ENCODE measurements at regions not wholly inside any gene's neighbourhood (a gene's known extent, or its start where the extent isn't known, plus 50 kb on each side); places are given as distances from the start of the nearest gene placed in this dataset.

GRCh38 chr6:167735951-167736288 is 90.8 kb upstream of the AFDN start:
- no peaks in the 10 kb centered on the region for H3K36me3 ChIP-seq (replicated peaks)
- in situ Hi-C loops (cut with HindIII; ENCODE audit: low pct_ligation_motif_present, low sequenced_read_pairs): no loop called here
- no peaks in the 10 kb centered on the region for H3K27me3 ChIP-seq (replicated peaks)
- H3K27ac ChIP-seq: no peak overlapping the region
- no peak overlapping the region for H3K4me3 ChIP-seq (ENCODE audit: low read depth, low read length)
- no peak for TF ChIP-seq CTCF (IDR thresholded peaks at IDR 0.05; ENCODE audit: low read depth, low read length, missing control alignments)
- DNase-seq: no peak

GRCh38 chr6:167736486-167737204 is 90.1 kb upstream of the AFDN start:
- Histone ChIP-seq H3K36me3 (replicated peaks) (no peaks in the 10 kb centered on the region), H3K4me3 (ENCODE audit: low read depth, low read length) (no peak overlapping the region), H3K27ac (no peak overlapping the region), H3K27me3 (replicated peaks) (no peaks in the 10 kb centered on the region)
- no peak for DNase-seq
- TF ChIP-seq CTCF (IDR thresholded peaks at IDR 0.05; ENCODE audit: low read depth, low read length, missing control alignments): no peak
- in situ Hi-C loops (cut with HindIII; ENCODE audit: low pct_ligation_motif_present, low sequenced_read_pairs): no loop called here

- no peak overlapping the region for H3K27ac ChIP-seq
- H3K27me3 ChIP-seq (replicated peaks): no peaks in the 10 kb centered on the region
- no peak for TF ChIP-seq CTCF (IDR thresholded peaks at IDR 0.05; ENCODE audit: low read depth, low read length, missing control alignments)
- H3K4me3 ChIP-seq (ENCODE audit: low read depth, low read length): no peak overlapping the region
- no peak for DNase-seq
- in situ Hi-C loops (cut with HindIII; ENCODE audit: low pct_ligation_motif_present, low sequenced_read_pairs): no loop called here
- no peaks in the 10 kb centered on the region for H3K36me3 ChIP-seq (replicated peaks)
Measured at GRCh38 chr6:167737205-167737830, 89.4 kb upstream of the AFDN start.

GRCh38 chr6:167738386-167738785 is 88.3 kb upstream of the AFDN start:
- in situ Hi-C loops (cut with HindIII; ENCODE audit: low pct_ligation_motif_present, low sequenced_read_pairs): no loop called here
- H3K27me3 ChIP-seq (replicated peaks): no peaks in the 10 kb centered on the region
- no peak overlapping the region for H3K4me3 ChIP-seq (ENCODE audit: low read depth, low read length)
- H3K36me3 ChIP-seq (replicated peaks): no peaks in the 10 kb centered on the region
- H3K27ac ChIP-seq: no peak overlapping the region
- no peak for DNase-seq
- no peak for TF ChIP-seq CTCF (IDR thresholded peaks at IDR 0.05; ENCODE audit: low read depth, low read length, missing control alignments)

- no peak overlapping the region for H3K4me3 ChIP-seq (ENCODE audit: low read depth, low read length)
- H3K27ac ChIP-seq: no peak overlapping the region
- no peaks in the 10 kb centered on the region for H3K27me3 ChIP-seq (replicated peaks)
- in situ Hi-C loops (cut with HindIII; ENCODE audit: low pct_ligation_motif_present, low sequenced_read_pairs): no loop called here
- no peak for TF ChIP-seq CTCF (IDR thresholded peaks at IDR 0.05; ENCODE audit: low read depth, low read length, missing control alignments)
- H3K36me3 ChIP-seq (replicated peaks): no peaks in the 10 kb centered on the region
- no peak for DNase-seq
Measured at GRCh38 chr6:167739721-167740475, 86.8 kb upstream of the AFDN start.
